Loucy (cell line): ENCODE measurements at regions not wholly inside any gene's neighbourhood (a gene's known extent, or its start where the extent isn't known, plus 50 kb on each side); places are given as distances from the start of the nearest gene placed in this dataset.

Experiments used
- CTCF ChIP-seq: fragments of 200-600 bp; sonication (generic); conservative IDR thresholded peaks from 2 replicates; pipeline ENCODE4 v1.5.1; 2014; ENCODE audit warnings: mild to moderate bottlenecking, antibody characterized with exemption, low read length
- EZH2phosphoT487 ChIP-seq: fragments of 200-600 bp; IDR thresholded peaks from 2 replicates; pipeline ENCODE4 v1.6.1; 2018; ENCODE audit warnings: antibody characterized with exemption, mild to moderate bottlenecking, moderate library complexity, borderline replicate concordance

GRCh38 chr4:114287079-114287696 lies 307.7 kb upstream of the ARSJ start:
- TF ChIP-seq CTCF: no peak
- no peak for TF ChIP-seq EZH2phosphoT487
